ENCODE measurements at regions not wholly inside any gene's neighbourhood (a gene's known extent, or its start where the extent isn't known, plus 50 kb on each side); places are given as distances from the start of the nearest gene placed in this dataset.

DNA sequence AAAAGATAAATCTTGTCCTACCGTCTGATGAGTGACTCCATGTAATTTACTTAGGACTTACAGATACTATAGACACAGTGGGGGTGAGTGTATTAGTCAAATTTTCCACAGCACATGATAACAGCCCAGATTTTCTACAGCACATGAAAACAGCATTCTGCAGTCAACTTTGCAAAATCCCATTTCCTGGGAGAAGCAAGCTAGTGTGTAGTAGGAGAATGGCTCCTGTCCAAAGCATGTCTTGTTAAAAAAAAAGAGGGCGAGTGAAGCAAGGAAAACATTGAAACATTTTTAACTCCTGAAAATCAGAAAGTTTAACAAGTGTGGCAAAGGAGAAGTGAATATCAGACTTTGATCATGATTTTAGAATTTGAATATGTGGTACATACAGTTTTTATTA, 817.8 kb upstream of the FAM98A start:
- ATAC-seq (no peak), DNase-seq (no peak)
- no peak overlapping the region for H3K4me3 ChIP-seq
- TF ChIP-seq POLR2A (IDR thresholded peaks at IDR 0.05) (no peak), CTCF (IDR thresholded peaks at IDR 0.05) (no peak)
- intact Hi-C loops (cut with DNase I), result no loop called here
- no peaks in the 10 kb centered on the region for H3K36me3 ChIP-seq
- H3K9me3 ChIP-seq, result no peaks in the 10 kb centered on the region
- no peak overlapping the region for H3K27ac ChIP-seq
- 66% methylated on average over 2 of the region's 2 CpGs for WGBS (ENCODE audit: insufficient coverage, low coverage, low lambda C conversion rate, missing lambda C conversion rate)
- H3K27me3 ChIP-seq, result no peaks in the 10 kb centered on the region
- no peaks in the 10 kb centered on the region for H3K4me1 ChIP-seq

GRCh38 chr2:34414856-34415255, 815.8 kb upstream of the FAM98A start:
- intact Hi-C loops (cut with DNase I), result no loop called here
- Histone ChIP-seq H3K9me3 (no peaks in the 10 kb centered on the region), H3K4me3 (no peak overlapping the region), H3K27ac (no peak overlapping the region), H3K27me3 (no peaks in the 10 kb centered on the region), H3K4me1 (no peaks in the 10 kb centered on the region), H3K36me3 (no peaks in the 10 kb centered on the region)
- ATAC-seq (no peak), DNase-seq (no peak)
- WGBS (ENCODE audit: insufficient coverage, low coverage, low lambda C conversion rate, missing lambda C conversion rate), result 54% methylated on average over 4 of the region's 4 CpGs
- TF ChIP-seq CTCF (IDR thresholded peaks at IDR 0.05) (no peak), POLR2A (IDR thresholded peaks at IDR 0.05) (no peak)

DNA sequence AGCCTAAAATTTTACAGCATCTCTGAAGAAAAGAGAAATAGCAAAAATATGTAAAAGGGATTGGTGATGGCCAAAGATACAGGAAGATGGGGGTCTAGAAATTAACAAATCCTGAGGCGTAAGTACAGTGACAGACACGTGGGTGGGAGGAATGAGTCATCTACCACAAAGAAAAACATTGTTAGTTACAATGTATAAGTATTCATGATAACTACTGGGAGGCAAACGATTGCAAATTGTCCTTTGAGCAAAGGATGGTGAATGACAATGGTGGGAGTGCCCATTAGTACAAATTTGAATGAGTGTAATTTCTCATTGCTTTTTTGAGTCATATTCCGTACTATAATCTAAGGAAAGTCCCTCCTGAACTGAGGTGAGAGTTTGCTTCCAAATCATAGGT, 809.0 kb upstream of the FAM98A start:
- H3K4me1 ChIP-seq, result no peaks in the 10 kb centered on the region
- no peaks in the 10 kb centered on the region for H3K9me3 ChIP-seq
- H3K36me3 ChIP-seq, result no peaks in the 10 kb centered on the region
- 35% methylated on average over 4 of the region's 4 CpGs for WGBS (ENCODE audit: insufficient coverage, low coverage, low lambda C conversion rate, missing lambda C conversion rate)
- H3K27ac ChIP-seq, result no peak overlapping the region
- TF ChIP-seq CTCF (IDR thresholded peaks at IDR 0.05), result no peak
- no peak for TF ChIP-seq POLR2A (IDR thresholded peaks at IDR 0.05)
- intact Hi-C loops (cut with DNase I), result no loop called here
- no peak for DNase-seq
- no peaks in the 10 kb centered on the region for H3K27me3 ChIP-seq
- no peak overlapping the region for H3K4me3 ChIP-seq
- ATAC-seq, result no peak

- Histone ChIP-seq H3K4me3 (no peak overlapping the region), H3K9me3 (no peaks in the 10 kb centered on the region), H3K4me1 (no peaks in the 10 kb centered on the region), H3K27me3 (no peaks in the 10 kb centered on the region), H3K36me3 (no peaks in the 10 kb centered on the region), H3K27ac (no peak overlapping the region)
- no peak for TF ChIP-seq CTCF (IDR thresholded peaks at IDR 0.05)
- no peak for TF ChIP-seq POLR2A (IDR thresholded peaks at IDR 0.05)
- intact Hi-C loops (cut with DNase I), result no loop called here
- WGBS (ENCODE audit: insufficient coverage, low coverage, low lambda C conversion rate, missing lambda C conversion rate), result 53% methylated on average over 2 of the region's 2 CpGs
- no peak for DNase-seq
- ATAC-seq, result no peak
Measured at GRCh38 chr2:34403512-34403911, 804.4 kb upstream of the FAM98A start.

DNA sequence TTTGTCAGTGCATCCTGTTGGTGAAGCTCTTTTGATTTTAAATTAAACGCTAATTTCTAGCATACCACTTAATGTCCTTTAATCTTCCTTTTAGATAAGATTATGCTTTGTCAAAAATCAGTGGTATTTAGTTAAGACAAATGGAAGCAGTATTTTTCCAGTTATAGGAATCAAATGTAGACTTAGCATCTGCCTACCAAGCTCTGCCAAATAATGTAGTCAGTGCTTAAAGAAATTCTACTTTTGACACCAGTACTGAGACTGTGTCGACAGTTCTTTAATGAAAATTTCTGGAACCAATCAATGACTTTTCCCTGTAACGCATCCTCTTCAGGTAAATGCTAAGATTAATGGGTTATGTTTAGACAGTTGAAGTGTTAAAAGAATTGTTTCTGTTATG, 803.3 kb upstream of the FAM98A start:
- 67% methylated on average over 3 of the region's 3 CpGs for WGBS (ENCODE audit: insufficient coverage, low coverage, low lambda C conversion rate, missing lambda C conversion rate)

More for the DNA sequence above, 803.3 kb upstream of the FAM98A start:
- no peaks in the 10 kb centered on the region for H3K4me1 ChIP-seq
- H3K4me3 ChIP-seq, result no peak overlapping the region
- no peak for DNase-seq
- H3K27ac ChIP-seq, result no peak overlapping the region
- no peaks in the 10 kb centered on the region for H3K27me3 ChIP-seq
- no peaks in the 10 kb centered on the region for H3K36me3 ChIP-seq
- TF ChIP-seq POLR2A (IDR thresholded peaks at IDR 0.05) (no peak), CTCF (IDR thresholded peaks at IDR 0.05) (no peak)
- ATAC-seq, result no peak
- intact Hi-C loops (cut with DNase I), result no loop called here
- H3K9me3 ChIP-seq, result no peaks in the 10 kb centered on the region

All from right lobe of liver (tissue), 6 donors.